MM.1S (cell line): ENCODE measurements at regions not wholly inside any gene's neighbourhood (a gene's known extent, or its start where the extent isn't known, plus 50 kb on each side); places are given as distances from the start of the nearest gene placed in this dataset.

Source experiments
- CTCF ChIP-seq: fragments of 300-600 bp; sonication (generic); IDR thresholded peaks from 2 replicates; pipeline ENCODE4 v1.5.1; 2016; ENCODE audit warnings: antibody characterized with exemption, low read length, mixed read lengths
- EZH2 ChIP-seq: fragments of 300-600 bp; sonication (generic); optimal IDR thresholded peaks from 2 replicates; pipeline ENCODE3; 2017; ENCODE audit warnings: low read depth, mild to moderate bottlenecking, antibody characterized with exemption, low read length, mixed read lengths
- EZH2phosphoT487 ChIP-seq: fragments of 300-600 bp; sonication (generic); IDR thresholded peaks from 2 replicates; pipeline ENCODE4 v1.6.1; 2018; ENCODE audit warnings: antibody characterized with exemption, low read length

- TF ChIP-seq CTCF (peak; percentile 51), EZH2phosphoT487 (no peak), EZH2 (no peak)
These were observed 549.4 kb upstream of the SYNCRIP start for GRCh38 chr6:86192123-86192522.
